ENCODE measurements at regions not wholly inside any gene's neighbourhood (a gene's known extent, or its start where the extent isn't known, plus 50 kb on each side); places are given as distances from the start of the nearest gene placed in this dataset.

GRCh38 chr6:55958790-55959189 lies 83.4 kb upstream of the BMP5 start:
- Histone ChIP-seq H3K9me3 (replicated peaks; ENCODE audit: control insufficient read depth, low read depth, low read length) (no peaks in the 10 kb centered on the region), H3K36me3 (ENCODE audit: control insufficient read depth, insufficient read depth, low read length) (no peaks in the 10 kb centered on the region), H3K27ac (ENCODE audit: low read length) (no peak overlapping the region), H3K4me1 (ENCODE audit: control insufficient read depth, insufficient read depth, low read length) (no peaks in the 10 kb centered on the region), H3K4me3 (ENCODE audit: low read length) (no peak overlapping the region), H3K27me3 (ENCODE audit: control insufficient read depth, insufficient read depth, low read length) (no peaks in the 10 kb centered on the region)
- no CpG with 5 or more reads among the region's 1 CpG for WGBS (ENCODE audit: insufficient coverage)
- DNase-seq, result no peak

- Histone ChIP-seq H3K36me3 (ENCODE audit: control insufficient read depth, insufficient read depth, low read length) (no peaks in the 10 kb centered on the region), H3K27me3 (ENCODE audit: control insufficient read depth, insufficient read depth, low read length) (no peaks in the 10 kb centered on the region), H3K4me1 (ENCODE audit: control insufficient read depth, insufficient read depth, low read length) (no peaks in the 10 kb centered on the region), H3K27ac (ENCODE audit: low read length) (no peak overlapping the region), H3K9me3 (replicated peaks; ENCODE audit: control insufficient read depth, low read depth, low read length) (no peaks in the 10 kb centered on the region), H3K4me3 (ENCODE audit: low read length) (no peak overlapping the region)
- WGBS (ENCODE audit: insufficient coverage), result 9% methylated on average over 1 of the region's 2 CpGs
- peak; percentile 71 for DNase-seq
Observed at GRCh38 chr6:55957961-55958422, 82.6 kb upstream of the BMP5 start.

GRCh38 chr6:55955684-55956083 lies 80.3 kb upstream of the BMP5 start:
- no peaks in the 10 kb centered on the region for H3K9me3 ChIP-seq (replicated peaks; ENCODE audit: control insufficient read depth, low read depth, low read length)
- DNase-seq, result no peak
- no peaks in the 10 kb centered on the region for H3K4me1 ChIP-seq (ENCODE audit: control insufficient read depth, insufficient read depth, low read length)
- H3K27me3 ChIP-seq (ENCODE audit: control insufficient read depth, insufficient read depth, low read length), result no peaks in the 10 kb centered on the region
- H3K4me3 ChIP-seq (ENCODE audit: low read length), result no peak overlapping the region
- H3K27ac ChIP-seq (ENCODE audit: low read length), result no peak overlapping the region
- H3K36me3 ChIP-seq (ENCODE audit: control insufficient read depth, insufficient read depth, low read length), result no peaks in the 10 kb centered on the region
- no CpG with 5 or more reads among the region's 1 CpG for WGBS (ENCODE audit: insufficient coverage)

GRCh38 chr6:55954436-55954835 lies 79.0 kb upstream of the BMP5 start:
- no peaks in the 10 kb centered on the region for H3K27me3 ChIP-seq (ENCODE audit: control insufficient read depth, insufficient read depth, low read length)
- H3K4me3 ChIP-seq (ENCODE audit: low read length), result no peak overlapping the region
- no peak overlapping the region for H3K27ac ChIP-seq (ENCODE audit: low read length)
- no peaks in the 10 kb centered on the region for H3K36me3 ChIP-seq (ENCODE audit: control insufficient read depth, insufficient read depth, low read length)
- DNase-seq, result no peak
- no peaks in the 10 kb centered on the region for H3K4me1 ChIP-seq (ENCODE audit: control insufficient read depth, insufficient read depth, low read length)
- H3K9me3 ChIP-seq (replicated peaks; ENCODE audit: control insufficient read depth, low read depth, low read length), result peaks cover 3% of the 10 kb centered on the region

- no peaks in the 10 kb centered on the region for H3K36me3 ChIP-seq (ENCODE audit: control insufficient read depth, insufficient read depth, low read length)
- peak overlapping the region; percentile 23 for H3K4me3 ChIP-seq (ENCODE audit: low read length)
- H3K27ac ChIP-seq (ENCODE audit: low read length), result no peak overlapping the region
- H3K9me3 ChIP-seq (replicated peaks; ENCODE audit: control insufficient read depth, low read depth, low read length), result peaks cover 3% of the 10 kb centered on the region
- no peaks in the 10 kb centered on the region for H3K4me1 ChIP-seq (ENCODE audit: control insufficient read depth, insufficient read depth, low read length)
- H3K27me3 ChIP-seq (ENCODE audit: control insufficient read depth, insufficient read depth, low read length), result no peaks in the 10 kb centered on the region
- 24% methylated on average over 2 of the region's 7 CpGs for WGBS (ENCODE audit: insufficient coverage)
- peak; percentile 84 for DNase-seq
Observed at GRCh38 chr6:55953335-55953734, 77.9 kb upstream of the BMP5 start.

- H3K36me3 ChIP-seq (ENCODE audit: control insufficient read depth, insufficient read depth, low read length), result no peaks in the 10 kb centered on the region
- no peak overlapping the region for H3K4me3 ChIP-seq (ENCODE audit: low read length)
- 96% methylated on average over 25 of the region's 26 CpGs for WGBS (ENCODE audit: insufficient coverage)
- no peak for DNase-seq
- no peaks in the 10 kb centered on the region for H3K4me1 ChIP-seq (ENCODE audit: control insufficient read depth, insufficient read depth, low read length)
- H3K9me3 ChIP-seq (replicated peaks; ENCODE audit: control insufficient read depth, low read depth, low read length), result peaks cover 3% of the 10 kb centered on the region
- H3K27ac ChIP-seq (ENCODE audit: low read length), result no peak overlapping the region
- no peaks in the 10 kb centered on the region for H3K27me3 ChIP-seq (ENCODE audit: control insufficient read depth, insufficient read depth, low read length)
Observed at GRCh38 chr6:55950071-55950814, 74.9 kb upstream of the BMP5 start.

GRCh38 chr6:55943329-55943728 lies 67.9 kb upstream of the BMP5 start:
- no peaks in the 10 kb centered on the region for H3K4me1 ChIP-seq (ENCODE audit: control insufficient read depth, insufficient read depth, low read length)
- no peaks in the 10 kb centered on the region for H3K9me3 ChIP-seq (replicated peaks; ENCODE audit: control insufficient read depth, low read depth, low read length)
- H3K36me3 ChIP-seq (ENCODE audit: control insufficient read depth, insufficient read depth, low read length), result no peaks in the 10 kb centered on the region
- peak; percentile 65 for DNase-seq
- H3K27ac ChIP-seq (ENCODE audit: low read length), result no peak overlapping the region
- WGBS (ENCODE audit: insufficient coverage), result 0% methylated on average over 1 of the region's 3 CpGs
- no peaks in the 10 kb centered on the region for H3K27me3 ChIP-seq (ENCODE audit: control insufficient read depth, insufficient read depth, low read length)
- no peak overlapping the region for H3K4me3 ChIP-seq (ENCODE audit: low read length)

- Histone ChIP-seq H3K9me3 (replicated peaks; ENCODE audit: control insufficient read depth, low read depth, low read length) (no peaks in the 10 kb centered on the region), H3K27ac (ENCODE audit: low read length) (no peak overlapping the region), H3K4me1 (ENCODE audit: control insufficient read depth, insufficient read depth, low read length) (no peaks in the 10 kb centered on the region), H3K27me3 (ENCODE audit: control insufficient read depth, insufficient read depth, low read length) (no peaks in the 10 kb centered on the region), H3K36me3 (ENCODE audit: control insufficient read depth, insufficient read depth, low read length) (no peaks in the 10 kb centered on the region), H3K4me3 (ENCODE audit: low read length) (no peak overlapping the region)
- no CpG with 5 or more reads among the region's 2 CpGs for WGBS (ENCODE audit: insufficient coverage)
- DNase-seq, result peak; percentile 60
Observed at GRCh38 chr6:55941702-55942101, 66.3 kb upstream of the BMP5 start.

GRCh38 chr6:55937951-55938690 lies 62.7 kb upstream of the BMP5 start:
- Histone ChIP-seq H3K4me1 (ENCODE audit: control insufficient read depth, insufficient read depth, low read length) (no peaks in the 10 kb centered on the region), H3K27me3 (ENCODE audit: control insufficient read depth, insufficient read depth, low read length) (no peaks in the 10 kb centered on the region), H3K36me3 (ENCODE audit: control insufficient read depth, insufficient read depth, low read length) (no peaks in the 10 kb centered on the region), H3K9me3 (replicated peaks; ENCODE audit: control insufficient read depth, low read depth, low read length) (no peaks in the 10 kb centered on the region), H3K27ac (ENCODE audit: low read length) (peak overlapping the region; percentile 65), H3K4me3 (ENCODE audit: low read length) (no peak overlapping the region)
- WGBS (ENCODE audit: insufficient coverage), result no CpG with 5 or more reads among the region's 4 CpGs
- peak; percentile 87 for DNase-seq

- peak overlapping the region; percentile 65 for H3K27ac ChIP-seq (ENCODE audit: low read length)
- peak; percentile 87 for DNase-seq
- no peaks in the 10 kb centered on the region for H3K27me3 ChIP-seq (ENCODE audit: control insufficient read depth, insufficient read depth, low read length)
- no peaks in the 10 kb centered on the region for H3K36me3 ChIP-seq (ENCODE audit: control insufficient read depth, insufficient read depth, low read length)
- H3K4me3 ChIP-seq (ENCODE audit: low read length), result no peak overlapping the region
- no peaks in the 10 kb centered on the region for H3K9me3 ChIP-seq (replicated peaks; ENCODE audit: control insufficient read depth, low read depth, low read length)
- no peaks in the 10 kb centered on the region for H3K4me1 ChIP-seq (ENCODE audit: control insufficient read depth, insufficient read depth, low read length)
- WGBS (ENCODE audit: insufficient coverage), result 100% methylated on average over 2 of the region's 5 CpGs
Observed at GRCh38 chr6:55937261-55937947, 62.0 kb upstream of the BMP5 start.

All from muscle of leg (tissue), 3 donors.